Osteocyte (in vitro differentiated cells): ENCODE measurements at regions not wholly inside any gene's neighbourhood (a gene's known extent, or its start where the extent isn't known, plus 50 kb on each side); places are given as distances from the start of the nearest gene placed in this dataset.
A peak's percentile ranks its signal among the peaks of the same experiment; 100 is the strongest.

Source experiments
- DNase-seq: peaks from one replicate; pipeline ENCODE4 v3.0.0; 2021; ENCODE audit warnings: mixed read lengths; ENCODE audit not compliant: unreplicated experiment; ENCODE audit errors: extremely low spot score
- H3K27ac Mint-ChIP-seq: one replicate; pipeline ENCODE4 v1.8.0; 2021; ENCODE audit warnings: mild to moderate bottlenecking, mixed read lengths; ENCODE audit not compliant: unreplicated experiment
- H3K27me3 Mint-ChIP-seq: one replicate; pipeline ENCODE4 v1.8.0; 2021; ENCODE audit warnings: mixed read lengths; ENCODE audit not compliant: unreplicated experiment
- H3K36me3 Mint-ChIP-seq: one replicate; pipeline ENCODE4 v1.8.0; 2021; ENCODE audit warnings: mixed read lengths; ENCODE audit not compliant: unreplicated experiment
- H3K4me1 Mint-ChIP-seq: one replicate; pipeline ENCODE4 v1.8.0; 2021; ENCODE audit warnings: mixed read lengths; ENCODE audit not compliant: unreplicated experiment
- H3K4me3 Mint-ChIP-seq: one replicate; pipeline ENCODE4 v1.8.0; 2021; ENCODE audit warnings: mild to moderate bottlenecking, moderate library complexity, mixed read lengths; ENCODE audit not compliant: unreplicated experiment
- H3K9me3 Mint-ChIP-seq: one replicate; pipeline ENCODE4 v1.8.0; 2021; ENCODE audit warnings: mixed read lengths; ENCODE audit not compliant: unreplicated experiment
- TF ChIP-seq, protein P1 (sequence below): fragments of 200-600 bp; sonication (generic); IDR thresholded peaks from 2 replicates; pipeline ENCODE4 v1.5.0; 2021; ENCODE audit warnings: antibody characterized with exemption, mild to moderate bottlenecking, moderate library complexity

DNA sequence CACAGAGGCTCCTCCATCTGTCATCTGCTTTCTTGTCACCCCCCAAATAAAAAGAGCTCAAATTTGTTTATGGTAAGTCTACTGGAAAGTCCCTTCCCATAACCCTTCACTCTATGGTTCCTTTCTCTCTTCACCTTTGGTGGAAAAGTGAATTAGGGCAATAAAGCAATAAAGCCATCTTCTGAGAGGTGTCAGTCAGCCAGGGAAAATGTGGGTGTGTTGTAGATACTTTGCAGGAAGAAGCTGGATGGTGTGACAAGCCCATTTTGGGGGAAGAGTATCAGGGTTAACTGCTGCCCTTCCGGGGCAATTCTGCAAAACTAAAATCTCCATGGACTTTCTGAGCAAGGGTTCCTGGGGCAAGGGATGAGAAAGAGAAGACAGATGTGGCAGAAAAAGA lies 197.9 kb downstream of the SH3BP4 start:
- Mint-ChIP-seq H3K9me3 (no peaks in the 10 kb centered on the region), H3K4me3 (no peak overlapping the region), H3K36me3 (no peaks in the 10 kb centered on the region), H3K27me3 (peaks cover 50% of the 10 kb centered on the region), H3K27ac (no peak overlapping the region), H3K4me1 (no peaks in the 10 kb centered on the region)
- TF ChIP-seq, protein P1, sequence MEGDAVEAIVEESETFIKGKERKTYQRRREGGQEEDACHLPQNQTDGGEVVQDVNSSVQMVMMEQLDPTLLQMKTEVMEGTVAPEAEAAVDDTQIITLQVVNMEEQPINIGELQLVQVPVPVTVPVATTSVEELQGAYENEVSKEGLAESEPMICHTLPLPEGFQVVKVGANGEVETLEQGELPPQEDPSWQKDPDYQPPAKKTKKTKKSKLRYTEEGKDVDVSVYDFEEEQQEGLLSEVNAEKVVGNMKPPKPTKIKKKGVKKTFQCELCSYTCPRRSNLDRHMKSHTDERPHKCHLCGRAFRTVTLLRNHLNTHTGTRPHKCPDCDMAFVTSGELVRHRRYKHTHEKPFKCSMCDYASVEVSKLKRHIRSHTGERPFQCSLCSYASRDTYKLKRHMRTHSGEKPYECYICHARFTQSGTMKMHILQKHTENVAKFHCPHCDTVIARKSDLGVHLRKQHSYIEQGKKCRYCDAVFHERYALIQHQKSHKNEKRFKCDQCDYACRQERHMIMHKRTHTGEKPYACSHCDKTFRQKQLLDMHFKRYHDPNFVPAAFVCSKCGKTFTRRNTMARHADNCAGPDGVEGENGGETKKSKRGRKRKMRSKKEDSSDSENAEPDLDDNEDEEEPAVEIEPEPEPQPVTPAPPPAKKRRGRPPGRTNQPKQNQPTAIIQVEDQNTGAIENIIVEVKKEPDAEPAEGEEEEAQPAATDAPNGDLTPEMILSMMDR: no peak
- peak; percentile 7 for DNase-seq

DNA sequence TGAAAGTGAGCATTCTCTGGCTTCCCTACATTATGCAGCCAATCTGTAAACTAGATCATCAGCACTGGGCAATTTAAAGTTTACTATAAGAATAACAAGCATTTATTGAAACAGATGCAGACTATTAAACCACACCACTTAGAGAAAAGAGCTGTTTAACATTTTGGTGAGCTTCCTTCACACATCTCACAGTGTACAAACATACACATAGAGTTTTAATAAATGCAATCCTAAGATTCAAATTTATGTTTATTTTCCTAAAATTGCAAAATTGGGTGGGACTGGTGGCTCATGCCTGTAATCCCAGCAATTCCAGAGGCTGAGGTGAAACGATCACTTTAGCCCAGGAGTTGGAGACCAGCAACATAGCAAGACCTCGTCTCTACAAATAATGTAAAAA lies 199.3 kb downstream of the SH3BP4 start:
- Mint-ChIP-seq H3K4me3 (no peak overlapping the region), H3K27ac (no peak overlapping the region), H3K4me1 (no peaks in the 10 kb centered on the region), H3K9me3 (no peaks in the 10 kb centered on the region), H3K36me3 (no peaks in the 10 kb centered on the region), H3K27me3 (peaks cover 51% of the 10 kb centered on the region)
- no peak for DNase-seq
- TF ChIP-seq, protein P1: no peak

DNA sequence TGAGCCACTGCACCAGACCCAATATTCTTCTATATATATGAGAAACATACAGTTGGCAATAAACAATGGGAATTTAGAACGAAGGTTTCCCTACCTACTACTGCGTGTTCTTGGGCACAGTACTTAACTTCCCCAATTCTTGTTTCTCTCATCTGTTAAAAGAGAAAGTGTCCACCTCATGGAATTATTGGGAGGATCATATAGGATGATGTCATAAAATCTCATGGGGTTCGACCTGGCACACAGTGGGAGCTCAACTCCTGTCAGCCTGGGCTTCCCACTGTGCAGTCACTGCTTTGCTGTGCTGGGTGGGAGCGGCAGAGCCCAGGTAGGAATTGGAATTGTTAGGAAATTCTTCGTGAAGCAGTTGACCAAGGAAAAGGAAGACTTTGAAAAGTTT lies 203.3 kb downstream of the SH3BP4 start:
- TF ChIP-seq, protein P1: no peak
- H3K4me3 Mint-ChIP-seq: no peak overlapping the region

DNA sequence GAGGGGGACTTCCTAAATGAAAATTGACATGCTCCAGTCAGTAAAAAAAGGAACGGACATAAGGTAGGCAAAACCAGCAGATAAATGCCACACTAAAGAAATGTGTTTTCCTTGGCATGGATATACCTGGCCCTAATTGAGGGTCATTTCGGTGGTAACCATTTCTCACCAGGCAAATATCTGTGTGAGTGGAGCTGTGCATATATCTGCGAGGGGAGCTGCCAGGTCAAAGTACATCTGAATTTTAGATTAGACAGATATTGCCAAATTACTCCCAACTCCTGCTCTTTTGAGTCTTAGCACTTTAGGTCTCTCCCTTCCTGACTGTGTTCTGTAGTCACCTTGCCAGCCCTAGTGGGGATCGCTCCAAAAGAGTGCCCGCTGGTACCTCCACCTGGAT lies 204.2 kb downstream of the SH3BP4 start:
- Mint-ChIP-seq H3K27me3 (peaks cover 34% of the 10 kb centered on the region), H3K9me3 (no peaks in the 10 kb centered on the region), H3K27ac (no peak overlapping the region), H3K4me1 (peaks cover 11% of the 10 kb centered on the region), H3K36me3 (no peaks in the 10 kb centered on the region), H3K4me3 (no peak overlapping the region)
- TF ChIP-seq, protein P1: no peak
- DNase-seq: no peak

More for the DNA sequence above, 203.3 kb downstream of the SH3BP4 start:
- peaks cover 35% of the 10 kb centered on the region for H3K27me3 Mint-ChIP-seq
- H3K4me1 Mint-ChIP-seq: peaks cover 4% of the 10 kb centered on the region
- DNase-seq: no peak
- no peaks in the 10 kb centered on the region for H3K9me3 Mint-ChIP-seq
- no peak overlapping the region for H3K27ac Mint-ChIP-seq
- H3K36me3 Mint-ChIP-seq: no peaks in the 10 kb centered on the region

- no peaks in the 10 kb centered on the region for H3K9me3 Mint-ChIP-seq
- DNase-seq: no peak
- peaks cover 16% of the 10 kb centered on the region for H3K4me1 Mint-ChIP-seq
- no peak overlapping the region for H3K4me3 Mint-ChIP-seq
- H3K27ac Mint-ChIP-seq: no peak overlapping the region
- H3K36me3 Mint-ChIP-seq: no peaks in the 10 kb centered on the region
- TF ChIP-seq, protein P1: no peak
- H3K27me3 Mint-ChIP-seq: peaks cover 18% of the 10 kb centered on the region
These were observed 206.1 kb downstream of the SH3BP4 start for GRCh38 chr2:235157746-235158482.
